GM04503 (cell line): ENCODE measurements at regions not wholly inside any gene's neighbourhood (a gene's known extent, or its start where the extent isn't known, plus 50 kb on each side); places are given as distances from the start of the nearest gene placed in this dataset.
"Not testable (repeated sequence)": the region's sequence is repeated elsewhere in the genome, so short reads cannot be mapped to it uniquely, and the experiment has no call there.

Experiments
- DNase-seq: peaks from one replicate; pipeline ENCODE4 v3.0.0-alpha.2; 2012; ENCODE audit warnings: low read depth

GRCh38 chr3:34504775-34505174 is 706.3 kb downstream of the PDCD6IP start:
- no peak for DNase-seq

GRCh38 chr3:34508732-34509131 is 710.3 kb downstream of the PDCD6IP start:
- DNase-seq: no peak

- DNase-seq: no peak
These were observed 713.5 kb downstream of the PDCD6IP start for GRCh38 chr3:34511891-34512290.

GRCh38 chr3:34519008-34519407 is 720.6 kb downstream of the PDCD6IP start:
- not testable (repeated sequence) for DNase-seq

- no peak for DNase-seq
These were observed 732.7 kb downstream of the PDCD6IP start for GRCh38 chr3:34531156-34531555.

- no peak for DNase-seq
These were observed 735.0 kb downstream of the PDCD6IP start for GRCh38 chr3:34533451-34533850.

- no peak for DNase-seq
These were observed 735.6 kb downstream of the PDCD6IP start for GRCh38 chr3:34534013-34534412.

- no peak for DNase-seq
These were observed 745.7 kb downstream of the PDCD6IP start for GRCh38 chr3:34544136-34544535.

GRCh38 chr3:34547297-34547920 is 749.0 kb downstream of the PDCD6IP start:
- DNase-seq: no peak

GRCh38 chr3:34567266-34567665 is 768.8 kb downstream of the PDCD6IP start:
- no peak for DNase-seq

- DNase-seq: no peak
These were observed 770.3 kb downstream of the PDCD6IP start for GRCh38 chr3:34568766-34569165.

GRCh38 chr3:34569437-34569836 is 771.0 kb downstream of the PDCD6IP start:
- no peak for DNase-seq

GRCh38 chr3:34570916-34571705 is 772.7 kb downstream of the PDCD6IP start:
- no peak for DNase-seq

GRCh38 chr3:34571714-34572113 is 773.3 kb downstream of the PDCD6IP start:
- DNase-seq: no peak

GRCh38 chr3:34575776-34576175 is 777.3 kb downstream of the PDCD6IP start:
- DNase-seq: no peak

GRCh38 chr3:34582055-34582454 is 783.6 kb downstream of the PDCD6IP start:
- no peak for DNase-seq

GRCh38 chr3:34583451-34583850 is 785.0 kb downstream of the PDCD6IP start:
- no peak for DNase-seq

- no peak for DNase-seq
These were observed 786.5 kb downstream of the PDCD6IP start for GRCh38 chr3:34584971-34585370.

GRCh38 chr3:34599595-34599994 is 801.2 kb downstream of the PDCD6IP start:
- DNase-seq: no peak

GRCh38 chr3:34619990-34620389 is 821.6 kb downstream of the PDCD6IP start:
- no peak for DNase-seq

- DNase-seq: no peak
These were observed 828.3 kb downstream of the PDCD6IP start for GRCh38 chr3:34626699-34627098.

- no peak for DNase-seq
These were observed 836.5 kb downstream of the PDCD6IP start for GRCh38 chr3:34634939-34635338.

GRCh38 chr3:34635352-34635850 is 837.0 kb downstream of the PDCD6IP start:
- DNase-seq: no peak
